ENCODE measurements at regions not wholly inside any gene's neighbourhood (a gene's known extent, or its start where the extent isn't known, plus 50 kb on each side); places are given as distances from the start of the nearest gene placed in this dataset.

- no peak for TF ChIP-seq CTCF (IDR thresholded peaks at IDR 0.05; ENCODE audit: control extremely low read depth in 1 of 3, insufficient read depth in 1 of 3, low read depth in 1 of 3, low read length in 3 of 3)
- TF ChIP-seq EGR1 (IDR thresholded peaks at IDR 0.05; ENCODE audit: borderline replicate concordance, low read depth, low read length): no peak
- no peak for TF ChIP-seq POLR2AphosphoS5 (IDR thresholded peaks at IDR 0.05; ENCODE audit: low read depth, low read length)
- TF ChIP-seq YY1 (IDR thresholded peaks at IDR 0.05; ENCODE audit: low read depth, low read length): no peak
- TF ChIP-seq CHD2 (IDR thresholded peaks at IDR 0.05; ENCODE audit: low read length): no peak
- no peak for TF ChIP-seq USF2 (IDR thresholded peaks at IDR 0.05; ENCODE audit: low read length)
- TF ChIP-seq MAX (IDR thresholded peaks at IDR 0.05): no peak
- TF ChIP-seq RXRA (IDR thresholded peaks at IDR 0.05; ENCODE audit: insufficient read depth, low read depth, low read length): no peak
- TF ChIP-seq JUND (IDR thresholded peaks at IDR 0.05; ENCODE audit: low read length): no peak
- no peak for TF ChIP-seq JUN (IDR thresholded peaks at IDR 0.05; ENCODE audit: low read depth, low read length)
- no peak for TF ChIP-seq RFX5 (IDR thresholded peaks at IDR 0.05; ENCODE audit: borderline replicate concordance, low read depth, low read length)
- TF ChIP-seq EP300 (IDR thresholded peaks at IDR 0.05; ENCODE audit: borderline replicate concordance in 1 of 2, low read depth in 2 of 2, low read length in 2 of 2): no peak
- TF ChIP-seq SP4 (IDR thresholded peaks at IDR 0.05; ENCODE audit: low read length): no peak
Measured at GRCh38 chr3:118827446-118827845, 207.2 kb downstream of the IGSF11 start.
